Left kidney (tissue), 1 donor: ENCODE measurements at regions not wholly inside any gene's neighbourhood (a gene's known extent, or its start where the extent isn't known, plus 50 kb on each side); places are given as distances from the start of the nearest gene placed in this dataset.

Experiments used
- DNase-seq: peaks from one replicate; pipeline ENCODE4 v3.0.0-alpha.2; 2013

GRCh38 chr14:98028162-98028561 is 1231.0 kb downstream of the VRK1 start:
- DNase-seq: no peak

GRCh38 chr14:98035396-98035795 is 1236.6 kb downstream of the BCL11B start:
- peak; percentile 26 for DNase-seq

- no peak for DNase-seq
Observed at GRCh38 chr14:98037831-98038230, 1234.2 kb downstream of the BCL11B start.

- DNase-seq: no peak
Observed at GRCh38 chr14:98056946-98057345, 1215.1 kb downstream of the BCL11B start.

GRCh38 chr14:98059106-98059505 is 1212.9 kb downstream of the BCL11B start:
- no peak for DNase-seq

- no peak for DNase-seq
Observed at GRCh38 chr14:98062083-98062482, 1209.9 kb downstream of the BCL11B start.

- peak; percentile 53 for DNase-seq
Observed at GRCh38 chr14:98069712-98070171, 1202.3 kb downstream of the BCL11B start.

GRCh38 chr14:98070536-98070935 is 1201.5 kb downstream of the BCL11B start:
- DNase-seq: no peak

GRCh38 chr14:98074111-98074510 is 1197.9 kb downstream of the BCL11B start:
- no peak for DNase-seq

GRCh38 chr14:98077176-98077575 is 1194.8 kb downstream of the BCL11B start:
- no peak for DNase-seq

GRCh38 chr14:98082833-98083232 is 1189.2 kb downstream of the BCL11B start:
- no peak for DNase-seq

- DNase-seq: no peak
Observed at GRCh38 chr14:98085751-98086150, 1186.2 kb downstream of the BCL11B start.

- no peak for DNase-seq
Observed at GRCh38 chr14:98093111-98093510, 1178.9 kb downstream of the BCL11B start.

GRCh38 chr14:98099527-98099926 is 1172.5 kb downstream of the BCL11B start:
- DNase-seq: no peak

GRCh38 chr14:98101323-98101722 is 1170.7 kb downstream of the BCL11B start:
- DNase-seq: no peak

GRCh38 chr14:98103705-98104104 is 1168.3 kb downstream of the BCL11B start:
- DNase-seq: no peak

GRCh38 chr14:98109326-98109725 is 1162.7 kb downstream of the BCL11B start:
- DNase-seq: no peak

- DNase-seq: no peak
Observed at GRCh38 chr14:98112194-98112780, 1159.7 kb downstream of the BCL11B start.

GRCh38 chr14:98114122-98114895 is 1157.7 kb downstream of the BCL11B start:
- no peak for DNase-seq

GRCh38 chr14:98114946-98115345 is 1157.1 kb downstream of the BCL11B start:
- no peak for DNase-seq

- no peak for DNase-seq
Observed at GRCh38 chr14:98118749-98119148, 1153.2 kb downstream of the BCL11B start.

GRCh38 chr14:98119739-98120138 is 1152.3 kb downstream of the BCL11B start:
- no peak for DNase-seq

- no peak for DNase-seq
Observed at GRCh38 chr14:98120831-98121464, 1151.0 kb downstream of the BCL11B start.
